Transverse colon (tissue), 4 donors: ENCODE measurements at regions not wholly inside any gene's neighbourhood (a gene's known extent, or its start where the extent isn't known, plus 50 kb on each side); places are given as distances from the start of the nearest gene placed in this dataset.

Experiments
- EP300 ChIP-seq: sonication (generic); formaldehyde crosslinking; IDR thresholded peaks from one replicate; pipeline ENCODE4 v1.6.1; 2017; ENCODE audit warnings: antibody characterized with exemption, low read depth
- POLR2A ChIP-seq: fragments of 450-650 bp; IDR thresholded peaks from one replicate; pipeline ENCODE4 v1.6.1; 2016; ENCODE audit warnings: antibody characterized with exemption, mild to moderate bottlenecking, moderate library complexity
- POLR2AphosphoS5 ChIP-seq, 3 donors: sonication (generic); formaldehyde crosslinking; IDR thresholded peaks; one replicate each; pipeline ENCODE4 v1.6.1; 2016; ENCODE audit warnings: antibody characterized with exemption in 3 of 3
- TF ChIP-seq, protein P1 (sequence below), 5 experiments: fragments of 200-600 bp in 3 of 5; fragments of 450-650 bp in 2 of 5; sonication (generic) in 3 of 5; IDR thresholded peaks; 1 replicate in 2 of 5; 2 replicates in 3 of 5; pipeline ENCODE4 v1.5.1; 2016 to 2017; ENCODE audit warnings: antibody characterized with exemption in 5 of 5, inconsistent platforms in 3 of 5, mild to moderate bottlenecking in 2 of 5, moderate library complexity in 1 of 5

DNA sequence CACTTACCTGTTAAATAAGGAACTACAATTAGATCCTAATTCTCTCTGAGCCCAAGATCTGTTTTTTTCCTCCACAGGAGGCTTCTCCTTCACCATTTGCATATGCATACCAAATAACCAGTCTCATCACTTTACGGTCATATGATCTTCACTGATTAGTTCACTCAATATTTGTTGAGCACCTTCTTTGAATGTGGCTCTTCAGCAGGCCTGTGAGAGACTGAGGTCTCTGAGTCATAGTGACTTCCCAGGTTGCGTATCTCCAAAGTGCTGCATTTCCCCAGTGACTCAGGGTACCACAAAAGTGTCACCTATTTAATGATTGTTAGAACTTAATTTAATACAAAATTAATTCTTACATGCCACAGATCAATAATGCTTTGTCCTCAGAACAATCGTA, 108.8 kb upstream of the TRIB2 start:
- TF ChIP-seq POLR2A (no peak), POLR2AphosphoS5 (IDR thresholded peaks at IDR 0.05) (no peak), EP300 (no peak)
- TF ChIP-seq, protein P1, sequence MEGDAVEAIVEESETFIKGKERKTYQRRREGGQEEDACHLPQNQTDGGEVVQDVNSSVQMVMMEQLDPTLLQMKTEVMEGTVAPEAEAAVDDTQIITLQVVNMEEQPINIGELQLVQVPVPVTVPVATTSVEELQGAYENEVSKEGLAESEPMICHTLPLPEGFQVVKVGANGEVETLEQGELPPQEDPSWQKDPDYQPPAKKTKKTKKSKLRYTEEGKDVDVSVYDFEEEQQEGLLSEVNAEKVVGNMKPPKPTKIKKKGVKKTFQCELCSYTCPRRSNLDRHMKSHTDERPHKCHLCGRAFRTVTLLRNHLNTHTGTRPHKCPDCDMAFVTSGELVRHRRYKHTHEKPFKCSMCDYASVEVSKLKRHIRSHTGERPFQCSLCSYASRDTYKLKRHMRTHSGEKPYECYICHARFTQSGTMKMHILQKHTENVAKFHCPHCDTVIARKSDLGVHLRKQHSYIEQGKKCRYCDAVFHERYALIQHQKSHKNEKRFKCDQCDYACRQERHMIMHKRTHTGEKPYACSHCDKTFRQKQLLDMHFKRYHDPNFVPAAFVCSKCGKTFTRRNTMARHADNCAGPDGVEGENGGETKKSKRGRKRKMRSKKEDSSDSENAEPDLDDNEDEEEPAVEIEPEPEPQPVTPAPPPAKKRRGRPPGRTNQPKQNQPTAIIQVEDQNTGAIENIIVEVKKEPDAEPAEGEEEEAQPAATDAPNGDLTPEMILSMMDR (IDR thresholded peaks at IDR 0.05) = no peak
